IMR-90 (cell line): ENCODE measurements at regions not wholly inside any gene's neighbourhood (a gene's known extent, or its start where the extent isn't known, plus 50 kb on each side); places are given as distances from the start of the nearest gene placed in this dataset.

Source experiments
- ATAC-seq: fragments of 200-7000 bp; cut with Tn5 transposase; 2 replicates; pipeline ENCODE4 v1.9.1; 2020; ENCODE audit warnings: low read depth, mild to moderate bottlenecking, moderate library complexity
- BruUV-seq: library from RNA; stranded (reverse); fragments of 400-500 nt; replicated peaks from 2 replicates; lab custom pipeline; 2021; lab: Mats Ljungman, UMichigan
- CTCF ChIA-PET: fragments of 300-600 bp; formaldehyde crosslinking; extraction: SDS; loops from one replicate; lab custom pipeline; 2021; ENCODE audit warnings: antibody characterized with exemption; lab: Yijun Ruan, JAX
- POLR2A ChIA-PET: fragments of 300-600 bp; sonication (Branson Sonifier 250); formaldehyde crosslinking; loops from one replicate; lab custom pipeline; 2022; ENCODE audit warnings: antibody characterized with exemption; ENCODE audit not compliant: unreplicated experiment; lab: Charles Lee
- DNase-seq: peaks from one replicate; pipeline ENCODE4 v3.0.0; 2013
- H2AFZ ChIP-seq: replicated peaks from 2 replicates; pipeline ENCODE3; 2013; ENCODE audit warnings: low read length, mild to moderate bottlenecking; ENCODE audit not compliant: poor library complexity
- H2AK5ac ChIP-seq: 2 replicates; pipeline ENCODE4 v1.6.1; 2013; ENCODE audit warnings: low read depth, low read length, inconsistent platforms
- H2AK9ac ChIP-seq: replicated peaks from 2 replicates; pipeline ENCODE3; 2013; ENCODE audit warnings: mild to moderate bottlenecking, low read depth, low read length, moderate library complexity; ENCODE audit not compliant: poor library complexity
- H2BK120ac ChIP-seq: 2 replicates; pipeline ENCODE4 v1.6.1; 2013; ENCODE audit warnings: low read depth, low read length, inconsistent platforms
- H2BK15ac ChIP-seq: 3 replicates; pipeline ENCODE4 v1.6.1; 2013; ENCODE audit warnings: low read depth, low read length, inconsistent platforms
- H2BK20ac ChIP-seq: 2 replicates; pipeline ENCODE4 v1.6.1; 2013; ENCODE audit warnings: low read depth, mild to moderate bottlenecking, inconsistent platforms, low read length, moderate library complexity
- H2BK5ac ChIP-seq: 2 replicates; pipeline ENCODE4 v1.6.1; 2013; ENCODE audit warnings: mild to moderate bottlenecking, low read depth, low read length, inconsistent platforms; ENCODE audit not compliant: poor library complexity, severe bottlenecking
- H3K14ac ChIP-seq: replicated peaks from 2 replicates; pipeline ENCODE4 v1.6.1; 2013; ENCODE audit warnings: low read depth, low read length, inconsistent platforms
- H3K18ac ChIP-seq: 2 replicates; pipeline ENCODE4 v1.6.1; 2013; ENCODE audit warnings: low read depth, low read length, control low read depth
- H3K23ac ChIP-seq: 2 replicates; pipeline ENCODE4 v1.6.1; 2013; ENCODE audit warnings: low read depth, low read length, inconsistent platforms
- H3K27ac ChIP-seq: 2 replicates; pipeline ENCODE4 v1.5.1; 2013; ENCODE audit warnings: mild to moderate bottlenecking, control low read depth, low read length; ENCODE audit not compliant: insufficient read depth
- H3K27me3 ChIP-seq: 2 replicates; pipeline ENCODE4 v1.6.1; 2013; ENCODE audit warnings: low read length; ENCODE audit not compliant: control insufficient read depth, insufficient read depth
- H3K36me3 ChIP-seq: 2 replicates; pipeline ENCODE4 v1.6.1; 2013; ENCODE audit warnings: low read length, mixed read lengths; ENCODE audit not compliant: control insufficient read depth, insufficient read depth
- H3K4ac ChIP-seq: 2 replicates; pipeline ENCODE4 v1.6.1; 2013; ENCODE audit warnings: low read depth, low read length, inconsistent platforms
- H3K4me1 ChIP-seq: 2 replicates; pipeline ENCODE4 v1.6.1; 2013; ENCODE audit warnings: low read length, mixed read lengths; ENCODE audit not compliant: control insufficient read depth, insufficient read depth
- H3K4me2 ChIP-seq: 2 replicates; pipeline ENCODE4 v1.6.1; 2013; ENCODE audit warnings: low read depth, mild to moderate bottlenecking, control low read depth, low read length, moderate library complexity
- H3K4me3 ChIP-seq: 2 replicates; pipeline ENCODE4 v1.5.1; 2013; ENCODE audit warnings: low read depth, mild to moderate bottlenecking, control low read depth, low read length, moderate library complexity; ENCODE audit not compliant: insufficient read depth
- H3K56ac ChIP-seq: 2 replicates; pipeline ENCODE4 v1.6.1; 2013; ENCODE audit warnings: low read length, inconsistent platforms; ENCODE audit not compliant: insufficient read depth; ENCODE audit errors: extremely low read depth
- H3K79me1 ChIP-seq, 2 experiments: 2 replicates each; pipeline ENCODE4 v1.6.1; 2013; ENCODE audit warnings: low read length in 2 of 2, inconsistent platforms in 1 of 2, low read depth in 1 of 2
- H3K9ac ChIP-seq: 2 replicates; pipeline ENCODE4 v1.6.1; 2013; ENCODE audit warnings: low read depth, low read length, control low read depth
- H3K9me1 ChIP-seq: 2 replicates; pipeline ENCODE4 v1.6.1; 2013; ENCODE audit warnings: low read length, inconsistent platforms; ENCODE audit not compliant: insufficient read depth
- H3K9me3 ChIP-seq: 2 replicates; pipeline ENCODE4 v1.6.1; 2013; ENCODE audit warnings: low read length; ENCODE audit not compliant: control insufficient read depth, insufficient read depth
- H4K20me1 ChIP-seq: 2 replicates; pipeline ENCODE4 v1.6.1; 2013; ENCODE audit warnings: low read length, inconsistent platforms; ENCODE audit not compliant: insufficient read depth
- H4K5ac ChIP-seq: 2 replicates; pipeline ENCODE4 v1.6.1; 2013; ENCODE audit warnings: mild to moderate bottlenecking, low read depth, low read length, control low read depth
- H4K8ac ChIP-seq, 2 experiments: 2 replicates each; pipeline ENCODE4 v1.6.1; 2013; ENCODE audit warnings: low read depth in 2 of 2, low read length in 2 of 2, control low read depth in 1 of 2, inconsistent platforms in 1 of 2
- H4K91ac ChIP-seq: 2 replicates; pipeline ENCODE4 v1.6.1; 2013; ENCODE audit warnings: low read depth, low read length, inconsistent platforms; ENCODE audit not compliant: insufficient read depth
- BHLHE40 ChIP-seq: fragments of 150-350 bp; IDR thresholded peaks from 2 replicates; pipeline ENCODE4 v1.6.1; 2016; ENCODE audit warnings: mild to moderate bottlenecking, low read depth, low read length
- CEBPB ChIP-seq: IDR thresholded peaks from 2 replicates; pipeline ENCODE4 v1.6.1; 2012; ENCODE audit warnings: low read depth, low read length, improper control_type of control experiment
- CHD1 ChIP-seq: IDR thresholded peaks from 2 replicates; pipeline ENCODE4 v1.6.1; 2012; ENCODE audit warnings: low read depth, low read length, improper control_type of control experiment
- FOS ChIP-seq: fragments of 150-350 bp; IDR thresholded peaks from 2 replicates; pipeline ENCODE4 v1.6.1; 2016; ENCODE audit warnings: low read depth, low read length
- MAFK ChIP-seq: IDR thresholded peaks from 2 replicates; pipeline ENCODE4 v1.6.1; 2012; ENCODE audit warnings: low read depth, low read length, improper control_type of control experiment
- MAZ ChIP-seq: IDR thresholded peaks from 2 replicates; pipeline ENCODE4 v1.6.1; 2012; ENCODE audit warnings: low read depth, mild to moderate bottlenecking, low read length, improper control_type of control experiment, moderate library complexity, borderline replicate concordance
- MXI1 ChIP-seq: IDR thresholded peaks from 2 replicates; pipeline ENCODE4 v1.6.1; 2012; ENCODE audit warnings: low read depth, mild to moderate bottlenecking, low read length, moderate library complexity, borderline replicate concordance
- POLR2A ChIP-seq: IDR thresholded peaks from 2 replicates; pipeline ENCODE4 v1.6.1; 2012; ENCODE audit warnings: mild to moderate bottlenecking, low read depth, low read length
- RAD21 ChIP-seq: IDR thresholded peaks from 2 replicates; pipeline ENCODE4 v1.6.1; 2012; ENCODE audit warnings: low read length, improper control_type of control experiment
- RCOR1 ChIP-seq: IDR thresholded peaks from 2 replicates; pipeline ENCODE4 v1.6.1; 2012; ENCODE audit warnings: mild to moderate bottlenecking, low read length, improper control_type of control experiment; ENCODE audit not compliant: insufficient replicate concordance
- RFX5 ChIP-seq: IDR thresholded peaks from 2 replicates; pipeline ENCODE4 v1.8.0; 2012; ENCODE audit warnings: low read depth, mild to moderate bottlenecking, low read length, moderate library complexity
- SMC3 ChIP-seq: fragments of 150-350 bp; IDR thresholded peaks from 2 replicates; pipeline ENCODE4 v1.6.1; 2016; ENCODE audit warnings: low read depth, mild to moderate bottlenecking, antibody characterized with exemption, low read length, moderate library complexity
- WGBS, 2 experiments: methylation state at CpG; one replicate each; pipeline versions ENCODE4 v1.1.5 to v1.1.7; 2013; ENCODE audit warnings: missing lambda C conversion rate in 2 of 2; ENCODE audit not compliant: insufficient read length in 1 of 2; ENCODE audit errors: extremely low coverage in 2 of 2; 5-methylcytosine and 5-hydroxymethylcytosine counted together
- dilution Hi-C: fragments of 300-500 bp; cut with HindIII; formaldehyde crosslinking; loops from one replicate; pipeline ENCODE4 v1.14.3; 2018; ENCODE audit warnings: low sequenced_read_pairs; ENCODE audit not compliant: unreplicated experiment
- in situ Hi-C: fragments of 300-500 bp; cut with MboI; formaldehyde crosslinking; loops from 3 replicates; pipeline ENCODE4 v1.14.3; 2019; ENCODE audit warnings: low sequenced_read_pairs, inconsistent platforms, mixed read lengths
- intact Hi-C: fragments of 100-400 bp; cut with micrococcal nuclease; formaldehyde crosslinking; loops from 2 replicates; pipeline ENCODE4 v1.10.0; 2022
- TF ChIP-seq, protein P1 (sequence below): fragments of 150-350 bp; IDR thresholded peaks from 2 replicates; pipeline ENCODE4 v1.6.1; 2017; ENCODE audit warnings: mild to moderate bottlenecking, antibody characterized with exemption, low read length, low read depth

DNA sequence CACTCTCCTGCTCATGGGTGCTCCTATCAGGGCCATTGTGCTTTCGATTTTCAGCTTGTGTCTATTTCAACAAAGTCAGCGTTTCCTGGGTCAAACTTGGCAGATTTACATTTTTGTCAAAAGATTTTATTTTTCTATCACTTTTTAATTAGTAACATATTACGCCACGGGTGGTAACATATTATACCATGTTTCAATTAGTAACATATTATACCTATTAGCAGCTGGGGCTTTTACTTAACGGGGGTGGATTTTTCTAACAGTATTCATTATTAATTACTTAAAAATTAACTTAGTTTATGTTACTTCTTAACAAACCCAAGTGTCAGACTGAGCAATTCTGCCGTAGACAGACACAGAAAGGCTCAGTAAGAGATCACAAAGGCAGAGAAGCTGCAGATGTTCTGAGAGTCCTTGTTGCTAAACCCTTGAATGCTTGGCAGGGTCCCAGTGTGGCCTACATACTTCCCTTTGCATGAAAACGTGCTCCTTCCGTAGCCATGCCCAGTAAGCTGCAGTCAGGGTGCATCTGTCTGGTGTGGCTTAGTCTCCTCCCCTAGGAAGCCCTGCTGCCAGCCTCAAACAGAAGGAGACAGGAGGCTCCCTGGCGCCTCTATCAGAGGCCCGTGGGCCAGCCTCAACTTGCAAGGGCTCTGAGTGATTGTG, 263.1 kb upstream of the CXCL12 start:
- Histone ChIP-seq H4K5ac (no peak overlapping the region), H4K20me1 (no peaks in the 10 kb centered on the region), H2BK5ac (no peak overlapping the region), H3K4me2 (no peak overlapping the region), H3K27ac (no peak overlapping the region), H2AK5ac (no peak overlapping the region), H3K9ac (no peak overlapping the region), H4K91ac (no peak overlapping the region), H2BK20ac (no peak overlapping the region), H3K18ac (no peak overlapping the region), H3K36me3 (no peaks in the 10 kb centered on the region), H3K79me1 (no peaks in the 10 kb centered on the region), H3K9me1 (no peaks in the 10 kb centered on the region), H3K4me1 (no peaks in the 10 kb centered on the region), H2AFZ (peak overlapping the region; percentile 64), H4K8ac (no peak overlapping the region), H2BK15ac (no peak overlapping the region), H3K27me3 (no peaks in the 10 kb centered on the region), H2AK9ac (no peak overlapping the region), H3K23ac (no peak overlapping the region), H3K4ac (no peak overlapping the region), H3K9me3 (no peaks in the 10 kb centered on the region), H3K56ac (no peak overlapping the region), H2BK120ac (no peak overlapping the region), H3K14ac (no peak overlapping the region), H3K4me3 (no peak overlapping the region)
- TF ChIP-seq SMC3 (no peak), MAFK (peak; percentile 26; the same call in 1 of the 2 replicates), RCOR1 (no peak), MAZ (no peak), POLR2A (no peak), RFX5 (no peak), RAD21 (no peak), BHLHE40 (peak; percentile 45; the same call in 1 of the 2 replicates), CEBPB (no peak), FOS (no peak), MXI1 (no peak), CHD1 (no peak)
- TF ChIP-seq, protein P1, sequence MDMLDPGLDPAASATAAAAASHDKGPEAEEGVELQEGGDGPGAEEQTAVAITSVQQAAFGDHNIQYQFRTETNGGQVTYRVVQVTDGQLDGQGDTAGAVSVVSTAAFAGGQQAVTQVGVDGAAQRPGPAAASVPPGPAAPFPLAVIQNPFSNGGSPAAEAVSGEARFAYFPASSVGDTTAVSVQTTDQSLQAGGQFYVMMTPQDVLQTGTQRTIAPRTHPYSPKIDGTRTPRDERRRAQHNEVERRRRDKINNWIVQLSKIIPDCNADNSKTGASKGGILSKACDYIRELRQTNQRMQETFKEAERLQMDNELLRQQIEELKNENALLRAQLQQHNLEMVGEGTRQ, result no peak
- CTCF ChIA-PET, result no interaction called here
- in situ Hi-C loops, result no loop called here
- ATAC-seq (peak; percentile 80), DNase-seq (peak; percentile 71)
- dilution Hi-C loops, result no loop called here
- intact Hi-C loops, result no loop called here
- POLR2A ChIA-PET, result no interaction called here
- no TSS peak for BruUV-seq
- no CpG with 5 or more reads among the region's 10 CpGs for WGBS, 2 experiments
